ENCODE measurements at regions not wholly inside any gene's neighbourhood (a gene's known extent, or its start where the extent isn't known, plus 50 kb on each side); places are given as distances from the start of the nearest gene placed in this dataset.

DNA sequence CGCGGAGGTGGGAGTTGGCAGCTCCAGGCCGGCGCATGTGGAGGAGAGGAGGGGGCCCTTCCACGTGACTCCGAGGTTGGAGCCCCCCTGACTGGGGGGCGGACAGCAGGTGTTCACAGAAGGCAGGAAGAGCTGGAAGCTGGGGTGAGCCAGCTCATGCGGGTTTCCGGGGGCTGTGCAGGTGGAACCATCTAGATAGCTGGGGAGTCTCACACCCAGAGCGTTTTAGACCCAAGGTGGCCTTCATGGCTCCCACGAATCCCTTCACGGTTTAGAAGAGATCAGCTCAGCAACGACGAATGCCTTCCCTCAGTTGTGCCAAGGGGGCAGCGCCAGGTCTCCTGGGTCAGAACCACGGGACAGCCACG lies 740.5 kb upstream of the SALL3 start:
- TF ChIP-seq EZH2 (IDR thresholded peaks at IDR 0.05; ENCODE audit: insufficient read depth, poor library complexity, severe bottlenecking), result no peak
- TF ChIP-seq EZH2phosphoT487 (IDR thresholded peaks at IDR 0.05; ENCODE audit: insufficient read depth, low read depth), result no peak
